AG20443 (cell line): ENCODE measurements at regions not wholly inside any gene's neighbourhood (a gene's known extent, or its start where the extent isn't known, plus 50 kb on each side); places are given as distances from the start of the nearest gene placed in this dataset.

Source experiments
- DNase-seq: peaks from one replicate; pipeline ENCODE4 v3.0.0; 2012; ENCODE audit warnings: low spot score, mixed read lengths

- DNase-seq = no peak
Observed at GRCh38 chr2:7931808-7932207, 750.0 kb upstream of the ID2 start.

- no peak for DNase-seq
Observed at GRCh38 chr2:7933672-7934071, 748.2 kb upstream of the ID2 start.

DNA sequence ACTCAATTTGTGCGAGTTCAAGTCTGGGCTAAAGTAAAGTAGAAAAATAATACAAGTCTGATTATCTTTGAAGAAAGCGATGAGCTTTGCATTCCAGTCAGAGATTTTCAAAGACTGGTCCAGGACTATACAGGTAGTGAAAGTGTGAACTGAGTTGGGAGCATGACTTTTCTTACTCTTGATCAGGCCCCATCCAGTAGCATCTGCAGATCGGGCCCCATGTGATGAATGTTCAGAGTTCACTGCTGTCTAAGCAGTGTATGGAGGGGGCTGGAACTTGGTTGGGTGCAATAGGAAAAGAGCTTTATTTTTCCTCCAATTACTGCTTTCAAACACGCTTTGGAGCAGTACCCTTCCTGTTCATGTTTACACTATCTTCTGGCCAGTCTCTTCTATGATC, 747.4 kb upstream of the ID2 start:
- no peak for DNase-seq

GRCh38 chr2:7937082-7937481, 744.8 kb upstream of the ID2 start:
- no peak for DNase-seq

- no peak for DNase-seq
Observed at GRCh38 chr2:7940723-7941122, 741.1 kb upstream of the ID2 start.

DNA sequence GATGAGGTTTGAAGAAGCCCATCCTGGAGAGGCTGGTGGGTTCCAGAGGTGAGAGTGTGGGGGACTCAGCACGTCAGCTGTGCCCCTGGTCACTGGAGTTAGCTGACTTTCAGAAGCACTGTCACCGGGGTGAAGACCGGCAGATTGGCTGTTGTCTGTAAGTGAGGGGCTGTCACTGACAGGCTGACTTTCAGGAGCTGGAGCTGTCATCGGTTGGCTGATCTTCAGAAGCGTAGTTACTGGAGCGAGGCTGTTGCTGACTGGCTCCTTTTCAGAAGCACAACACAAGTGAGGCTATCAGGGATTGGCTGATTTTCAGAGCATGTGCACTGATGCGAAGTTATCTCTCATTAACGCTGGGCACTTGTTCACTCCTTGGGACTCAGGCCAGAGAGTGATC, 738.4 kb upstream of the ID2 start:
- no peak for DNase-seq

DNA sequence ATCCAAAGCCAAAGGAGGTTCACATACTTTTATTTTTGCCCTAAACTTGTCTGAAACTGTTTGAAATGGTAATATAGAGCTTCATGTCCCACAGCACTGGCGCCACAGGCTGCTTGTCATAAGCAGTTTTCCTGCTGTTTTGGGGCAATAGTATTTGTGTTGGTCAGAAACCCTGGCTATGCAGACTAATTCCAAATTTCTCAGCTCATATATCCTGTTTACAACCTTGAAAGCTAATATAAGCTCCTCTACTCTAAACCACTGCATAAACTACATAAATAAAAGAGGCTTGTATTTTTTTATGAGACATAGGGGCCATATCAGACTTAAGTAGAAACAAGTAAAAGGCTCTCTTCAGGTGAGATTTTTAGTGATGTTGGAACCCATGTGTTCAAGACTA, 736.8 kb upstream of the ID2 start:
- no peak for DNase-seq

DNA sequence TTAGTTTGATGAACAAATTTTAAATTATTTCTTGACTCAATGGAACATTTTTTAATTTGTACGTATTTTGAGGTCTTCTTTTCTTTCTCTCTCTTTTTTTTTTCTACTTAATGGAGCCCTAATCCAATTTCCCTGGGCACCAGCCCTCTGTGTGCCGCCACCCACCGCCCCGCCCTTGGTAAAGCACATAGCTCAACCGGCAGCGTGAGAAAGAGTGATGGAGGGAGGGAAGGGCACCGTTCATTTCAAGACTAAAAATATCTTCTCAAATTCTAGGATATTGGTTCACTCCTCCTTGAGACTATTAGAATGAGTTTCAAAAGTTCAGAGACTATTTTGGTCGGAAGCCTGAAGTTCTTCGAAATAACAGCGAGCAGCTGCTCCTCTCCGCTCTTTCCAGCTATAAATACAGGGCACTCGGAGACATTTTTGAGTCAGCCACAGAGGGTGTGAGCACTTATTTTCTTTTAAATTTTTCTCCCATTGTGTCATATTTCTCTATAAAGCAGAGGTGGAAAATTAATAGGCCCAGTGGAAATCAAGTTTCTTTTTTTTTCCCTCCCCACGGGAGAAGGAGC, 731.7 kb upstream of the ID2 start:
- peak; percentile 61 for DNase-seq

GRCh38 chr2:7951001-7951400, 730.9 kb upstream of the ID2 start:
- DNase-seq = no peak

GRCh38 chr2:7951490-7951889, 730.4 kb upstream of the ID2 start:
- DNase-seq = no peak

GRCh38 chr2:7952046-7952745, 729.7 kb upstream of the ID2 start:
- no peak for DNase-seq

DNA sequence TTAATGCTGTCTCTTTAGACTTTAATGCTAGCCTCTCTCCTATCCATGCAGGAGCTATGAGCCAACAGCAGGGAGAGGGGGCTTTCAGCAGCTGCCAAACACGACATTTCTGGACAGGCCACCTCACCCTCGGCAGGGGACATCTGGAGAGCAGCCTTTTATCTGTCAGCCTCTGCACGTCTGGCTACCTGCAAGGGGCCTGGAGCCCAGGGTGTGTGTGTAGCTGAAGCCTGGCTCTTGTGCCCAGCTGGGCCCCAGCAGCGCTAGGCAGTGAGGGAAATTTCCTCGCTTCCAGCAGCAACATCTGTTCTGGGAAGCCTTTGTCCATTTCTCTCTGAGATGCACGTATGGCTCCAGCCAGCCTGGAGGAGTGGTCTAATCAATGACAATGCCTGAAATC, 728.7 kb upstream of the ID2 start:
- no peak for DNase-seq

GRCh38 chr2:7954234-7954633, 727.6 kb upstream of the ID2 start:
- DNase-seq = no peak

GRCh38 chr2:7956126-7956689, 725.6 kb upstream of the ID2 start:
- peak; percentile 37 for DNase-seq

- DNase-seq = no peak
Observed at GRCh38 chr2:7961550-7961949, 720.3 kb upstream of the ID2 start.

DNA sequence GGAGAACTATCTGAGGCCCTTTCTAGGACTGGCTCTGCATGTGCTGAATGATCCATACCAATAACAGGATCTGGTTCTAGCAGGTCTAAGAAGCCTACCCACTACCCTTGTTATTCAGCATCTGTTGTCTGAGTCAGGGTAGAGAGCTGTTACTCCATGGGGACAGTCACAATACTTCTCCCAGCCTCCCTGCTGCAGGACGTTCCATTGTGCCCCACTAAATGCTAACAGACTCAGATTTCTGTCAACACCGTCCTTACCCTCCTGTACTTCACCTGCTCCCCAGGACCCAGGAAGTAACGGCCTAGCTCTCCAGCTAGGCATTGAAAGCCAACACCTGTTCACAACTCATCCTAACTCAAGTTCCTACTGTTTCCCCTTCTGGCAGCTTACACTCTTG, 719.7 kb upstream of the ID2 start:
- no peak for DNase-seq

- DNase-seq = no peak
Observed at GRCh38 chr2:7963787-7964186, 718.1 kb upstream of the ID2 start.

- no peak for DNase-seq
Observed at GRCh38 chr2:7966032-7966431, 715.8 kb upstream of the ID2 start.

DNA sequence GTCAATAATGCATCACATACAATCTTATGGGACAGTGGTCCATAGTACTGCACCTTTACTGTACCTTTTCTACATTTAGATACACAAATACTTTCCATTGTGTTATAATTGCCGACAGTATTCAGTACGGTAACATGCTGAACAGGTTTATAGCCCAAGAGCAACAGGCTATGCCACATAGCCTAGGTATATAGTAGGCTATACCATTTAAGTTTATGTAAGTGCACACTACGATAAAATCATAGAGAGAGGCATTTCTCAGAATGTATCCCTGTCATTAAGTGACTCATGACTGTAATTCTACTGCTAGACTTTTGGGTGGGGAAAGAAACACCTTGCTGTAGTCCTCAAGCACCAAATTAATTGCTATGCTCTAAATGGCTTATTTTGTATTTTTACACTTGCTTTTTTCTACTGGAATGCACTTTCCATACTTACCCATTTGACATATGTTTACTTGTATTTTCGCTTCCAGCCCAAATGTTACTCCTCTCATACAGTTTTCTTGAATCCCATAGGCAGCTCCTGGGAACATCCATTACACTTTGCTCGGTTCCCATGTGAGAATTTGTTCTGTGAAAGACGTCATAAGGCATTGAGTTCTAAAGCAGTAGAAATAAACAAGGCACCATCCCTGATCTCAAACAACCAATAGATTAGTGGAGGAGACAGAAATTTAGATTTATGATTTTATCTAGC, 714.0 kb upstream of the ID2 start:
- no peak for DNase-seq

- no peak for DNase-seq
Observed at GRCh38 chr2:7969756-7970515, 711.9 kb upstream of the ID2 start.

DNA sequence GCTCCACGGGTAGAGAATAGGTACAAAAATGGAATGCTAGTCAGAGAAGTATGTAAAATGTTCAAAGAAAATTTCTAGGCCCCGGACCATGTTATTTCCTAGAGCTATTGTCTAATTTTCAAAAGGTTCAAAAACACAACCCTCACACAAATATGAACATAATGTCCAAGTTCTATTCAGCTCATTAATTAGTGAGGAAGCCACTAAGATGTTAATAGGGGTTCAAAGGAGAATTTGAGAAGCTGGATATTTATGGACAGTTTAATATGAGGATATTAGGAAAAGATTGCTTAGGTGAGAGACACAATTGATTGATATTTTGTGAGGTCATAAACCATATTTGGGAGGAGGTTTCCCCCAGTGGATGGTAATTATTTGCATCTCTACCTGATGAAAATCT, 710.6 kb upstream of the ID2 start:
- DNase-seq = no peak

DNA sequence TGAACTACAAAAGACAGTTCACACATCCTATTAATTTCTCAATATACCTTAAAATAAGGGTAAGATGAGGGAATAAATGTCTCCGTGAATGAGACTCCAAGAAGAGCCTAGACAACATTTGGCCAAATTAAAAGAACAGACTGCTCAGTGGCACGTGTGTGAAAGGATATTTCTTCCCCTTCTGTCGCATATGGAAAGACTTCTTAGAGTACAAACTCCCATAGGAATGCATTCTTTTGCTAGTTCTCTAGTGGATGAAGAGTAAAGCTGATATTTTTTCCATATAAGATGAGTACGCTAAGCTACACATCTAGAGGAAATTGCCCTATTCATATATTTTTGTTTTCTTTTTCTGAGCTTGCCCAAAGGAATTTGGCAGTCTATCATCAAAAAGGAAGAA, 710.0 kb upstream of the ID2 start:
- DNase-seq = no peak

DNA sequence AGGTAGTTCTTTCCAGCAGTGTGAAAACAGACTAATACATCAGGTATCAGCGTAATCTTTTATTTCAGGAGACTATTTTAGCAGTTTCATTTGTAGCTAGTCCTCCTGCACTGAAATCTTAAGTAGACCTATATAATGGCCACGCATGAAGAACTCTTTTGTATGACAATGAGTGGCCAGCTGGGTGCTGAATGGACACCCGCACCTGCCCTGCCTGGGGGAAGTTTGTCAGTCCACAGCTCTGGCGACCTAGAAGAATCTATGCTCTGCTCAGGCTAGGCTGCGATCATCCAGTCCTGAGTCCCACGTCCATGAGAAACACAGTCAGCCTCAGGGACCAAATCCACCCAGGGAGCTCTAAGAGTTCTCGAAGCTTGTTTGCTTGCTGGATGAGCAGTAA, 709.2 kb upstream of the ID2 start:
- no peak for DNase-seq
